Ovary (tissue), 7 donors: ENCODE measurements at regions not wholly inside any gene's neighbourhood (a gene's known extent, or its start where the extent isn't known, plus 50 kb on each side); places are given as distances from the start of the nearest gene placed in this dataset.

Experiments
- DNase-seq, 5 donors: peaks; one replicate each; pipeline ENCODE4 v3.0.0-alpha.2; 2019 to 2020
- H3K27ac ChIP-seq, 2 donors: fragments of 200-600 bp; one replicate each; pipeline versions ENCODE4 v1.5.1 to v1.8.0; 2019 to 2022
- H3K27me3 ChIP-seq: fragments of 200-600 bp; one replicate; pipeline ENCODE4 v1.8.0; 2022
- H3K36me3 ChIP-seq: fragments of 200-600 bp; sonication (generic); one replicate; pipeline ENCODE4 v1.5.1; 2019
- H3K4me1 ChIP-seq: one replicate; pipeline ENCODE4 v1.8.1; 2013; ENCODE audit warnings: mild to moderate bottlenecking, moderate library complexity; ENCODE audit not compliant: insufficient read depth
- H3K4me3 ChIP-seq: fragments of 200-600 bp; sonication (generic); one replicate; pipeline ENCODE4 v1.5.1; 2017
- H3K9me3 ChIP-seq, 2 donors: fragments of 200-600 bp in 1 of 2; sonication (generic) in 1 of 2; one replicate each; pipeline versions ENCODE4 v1.5.1 to v1.8.1; 2013 to 2019; ENCODE audit warnings: mild to moderate bottlenecking in 1 of 2, moderate library complexity in 1 of 2
- EP300 ChIP-seq: sonication (generic); formaldehyde crosslinking; IDR thresholded peaks from one replicate; pipeline ENCODE4 v1.6.1; 2017; ENCODE audit warnings: antibody characterized with exemption
- POLR2A ChIP-seq: fragments of 450-650 bp; IDR thresholded peaks from one replicate; pipeline ENCODE4 v1.6.1; 2017; ENCODE audit warnings: antibody characterized with exemption, mild to moderate bottlenecking, moderate library complexity
- WGBS, 3 donors: extraction: QIAGEN DNeasy Blood & Tissue Kit in 1 of 3; methylation state at CpG; one replicate each; pipeline versions ENCODE4 v1.1.5 to v1.1.7; 2013 to 2017; 5-methylcytosine and 5-hydroxymethylcytosine counted together
- intact Hi-C, 4 donors: fragments of 100-400 bp; cut with DNase I; formaldehyde crosslinking; loops; one replicate each; pipeline versions ENCODE4 v1.11.0 to v1.15.1; 2022 to 2023
- TF ChIP-seq, protein P1 (sequence below), 3 donors: fragments of 450-650 bp in 2 of 3; fragments of 200-600 bp in 1 of 3; IDR thresholded peaks; one replicate each; pipeline versions ENCODE4 v1.5.1 to v1.8.0; 2016 to 2022; ENCODE audit warnings: antibody characterized with exemption in 3 of 3, mild to moderate bottlenecking in 1 of 3
- donor health status: DM: no; HTN: no; CAD: no; lungs with moderate emphysema.
- donor health status: DM: no; HTN: no; CAD: no.
- donor health status: Bipolar disorder and iron deficiency.
- donor health status: DM: no; HTN: no; CAD: no.
- donor health status: DM: yes; HTN: yes; CAD: no.

DNA sequence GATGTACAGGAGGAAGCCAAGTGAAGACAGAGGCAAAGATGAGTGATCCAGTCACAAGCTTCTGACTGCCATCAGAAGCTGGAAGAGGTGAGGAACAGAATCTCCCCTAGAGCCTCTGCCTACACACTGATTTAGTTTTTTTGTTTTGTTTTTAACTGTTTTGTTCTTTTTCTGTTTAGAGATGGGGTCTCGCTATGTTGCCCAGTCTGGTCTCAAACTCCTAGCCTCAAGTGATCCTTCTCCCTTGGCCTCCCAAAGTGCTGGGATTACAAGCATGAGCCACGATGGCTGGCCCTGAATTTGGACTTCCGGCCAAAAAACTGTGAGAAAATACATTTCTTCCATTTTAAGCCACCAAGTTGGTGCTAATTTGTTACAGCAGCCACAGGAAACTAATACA, 204.7 kb upstream of the ZNF608 start:
- Histone ChIP-seq H3K4me3 (no peak overlapping the region), H3K4me1 (no peaks in the 10 kb centered on the region), H3K27me3 (no peaks in the 10 kb centered on the region), H3K27ac (no peak overlapping the region), H3K36me3 (no peaks in the 10 kb centered on the region), H3K9me3 (no peaks in the 10 kb centered on the region)
- TF ChIP-seq POLR2A: no peak
- no peak for TF ChIP-seq EP300
- TF ChIP-seq, protein P1, sequence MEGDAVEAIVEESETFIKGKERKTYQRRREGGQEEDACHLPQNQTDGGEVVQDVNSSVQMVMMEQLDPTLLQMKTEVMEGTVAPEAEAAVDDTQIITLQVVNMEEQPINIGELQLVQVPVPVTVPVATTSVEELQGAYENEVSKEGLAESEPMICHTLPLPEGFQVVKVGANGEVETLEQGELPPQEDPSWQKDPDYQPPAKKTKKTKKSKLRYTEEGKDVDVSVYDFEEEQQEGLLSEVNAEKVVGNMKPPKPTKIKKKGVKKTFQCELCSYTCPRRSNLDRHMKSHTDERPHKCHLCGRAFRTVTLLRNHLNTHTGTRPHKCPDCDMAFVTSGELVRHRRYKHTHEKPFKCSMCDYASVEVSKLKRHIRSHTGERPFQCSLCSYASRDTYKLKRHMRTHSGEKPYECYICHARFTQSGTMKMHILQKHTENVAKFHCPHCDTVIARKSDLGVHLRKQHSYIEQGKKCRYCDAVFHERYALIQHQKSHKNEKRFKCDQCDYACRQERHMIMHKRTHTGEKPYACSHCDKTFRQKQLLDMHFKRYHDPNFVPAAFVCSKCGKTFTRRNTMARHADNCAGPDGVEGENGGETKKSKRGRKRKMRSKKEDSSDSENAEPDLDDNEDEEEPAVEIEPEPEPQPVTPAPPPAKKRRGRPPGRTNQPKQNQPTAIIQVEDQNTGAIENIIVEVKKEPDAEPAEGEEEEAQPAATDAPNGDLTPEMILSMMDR (IDR thresholded peaks at IDR 0.05): no peak
- 95 to 99% (median 96%) methylated on average over 3 of the region's 3 CpGs for WGBS, 3 donors
- no peak for DNase-seq
- intact Hi-C loops: no loop called here

DNA sequence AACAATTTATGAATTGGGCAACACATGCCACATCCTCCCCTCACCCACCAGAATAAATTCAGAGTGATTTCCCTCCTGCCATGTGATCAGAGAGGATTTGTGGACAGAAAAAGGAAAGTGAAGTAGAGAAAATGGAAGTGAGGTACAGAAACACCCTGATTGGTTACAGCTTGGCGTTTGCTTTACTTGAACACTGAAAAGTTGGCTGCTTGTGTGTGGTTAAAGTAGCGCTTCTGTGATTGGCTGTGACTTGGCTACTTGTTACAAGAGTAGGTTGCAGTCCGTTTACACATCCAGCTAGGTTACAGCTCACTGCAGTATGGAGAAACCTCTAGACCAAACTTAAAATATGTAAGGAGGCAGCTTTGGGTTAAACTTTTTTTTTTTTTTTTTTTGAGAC, 205.2 kb upstream of the ZNF608 start:
- no peaks in the 10 kb centered on the region for H3K9me3 ChIP-seq
- intact Hi-C loops: no loop called here
- no peak overlapping the region for H3K4me3 ChIP-seq
- TF ChIP-seq EP300 (no peak), POLR2A (no peak)
- TF ChIP-seq, protein P1 (IDR thresholded peaks at IDR 0.05): no peak
- H3K27me3 ChIP-seq: no peaks in the 10 kb centered on the region
- H3K27ac ChIP-seq: no peak overlapping the region
- no peaks in the 10 kb centered on the region for H3K36me3 ChIP-seq
- DNase-seq: no peak
- WGBS, 3 donors: 83 to 93% (median 89%) methylated on average over 3 of the region's 3 CpGs
- no peaks in the 10 kb centered on the region for H3K4me1 ChIP-seq

DNA sequence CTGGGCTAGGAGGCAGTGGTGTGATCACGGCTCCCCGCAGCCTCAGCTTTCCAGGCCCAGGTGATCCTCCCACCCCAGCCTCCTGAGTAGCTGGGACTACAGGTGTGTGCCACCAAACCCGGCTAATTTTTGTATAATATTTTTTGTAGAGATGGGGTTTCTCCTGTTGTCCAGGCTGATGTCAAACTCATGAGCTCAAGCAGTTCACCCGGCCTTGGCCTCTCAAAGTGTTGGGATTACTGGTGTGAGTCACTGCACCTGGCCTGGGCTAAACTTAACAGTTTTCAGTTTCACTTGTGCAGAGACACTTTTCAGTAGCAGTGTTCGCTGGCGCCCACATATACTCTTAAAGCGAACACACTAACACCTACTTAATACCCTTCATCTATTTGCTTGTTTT, 205.6 kb upstream of the ZNF608 start:
- Histone ChIP-seq H3K4me1 (no peaks in the 10 kb centered on the region), H3K9me3 (no peaks in the 10 kb centered on the region), H3K36me3 (no peaks in the 10 kb centered on the region), H3K27me3 (no peaks in the 10 kb centered on the region), H3K4me3 (no peak overlapping the region), H3K27ac (no peak overlapping the region)
- WGBS, 3 donors: 80 to 96% (median 93%) methylated on average over 7 of the region's 7 CpGs
- no peak for DNase-seq
- TF ChIP-seq EP300 (no peak), POLR2A (no peak)
- TF ChIP-seq, protein P1 (IDR thresholded peaks at IDR 0.05): no peak
- intact Hi-C loops: no loop called here

DNA sequence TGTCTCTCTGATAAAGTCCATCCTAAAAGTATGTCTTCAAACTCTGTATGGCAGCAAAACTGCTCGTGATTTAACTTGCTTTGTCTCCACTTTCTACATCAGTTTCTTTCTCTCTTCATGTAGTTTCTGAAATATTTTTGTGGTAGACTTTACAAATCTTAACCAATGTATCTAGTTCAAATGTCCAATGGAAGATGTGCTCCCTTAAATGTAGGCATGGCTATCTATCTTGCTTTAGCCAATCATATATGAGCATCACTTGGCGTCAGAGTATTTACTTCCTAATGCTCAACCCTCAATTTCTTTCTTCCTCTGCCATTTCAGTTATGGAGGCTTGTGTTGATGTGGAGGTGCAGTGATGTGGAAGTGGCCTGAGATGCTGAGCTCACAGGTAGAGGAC, 206.1 kb upstream of the ZNF608 start:
- no peak for TF ChIP-seq EP300
- TF ChIP-seq, protein P1 (IDR thresholded peaks at IDR 0.05): no peak
- no peak for TF ChIP-seq POLR2A
- no peaks in the 10 kb centered on the region for H3K9me3 ChIP-seq
- 84 to 94% (median 87%) methylated on average over 2 of the region's 2 CpGs for WGBS, 3 donors
- intact Hi-C loops: no loop called here
- H3K27ac ChIP-seq: no peak overlapping the region
- no peaks in the 10 kb centered on the region for H3K36me3 ChIP-seq
- no peaks in the 10 kb centered on the region for H3K27me3 ChIP-seq
- H3K4me3 ChIP-seq: no peak overlapping the region
- DNase-seq: no peak
- no peaks in the 10 kb centered on the region for H3K4me1 ChIP-seq

DNA sequence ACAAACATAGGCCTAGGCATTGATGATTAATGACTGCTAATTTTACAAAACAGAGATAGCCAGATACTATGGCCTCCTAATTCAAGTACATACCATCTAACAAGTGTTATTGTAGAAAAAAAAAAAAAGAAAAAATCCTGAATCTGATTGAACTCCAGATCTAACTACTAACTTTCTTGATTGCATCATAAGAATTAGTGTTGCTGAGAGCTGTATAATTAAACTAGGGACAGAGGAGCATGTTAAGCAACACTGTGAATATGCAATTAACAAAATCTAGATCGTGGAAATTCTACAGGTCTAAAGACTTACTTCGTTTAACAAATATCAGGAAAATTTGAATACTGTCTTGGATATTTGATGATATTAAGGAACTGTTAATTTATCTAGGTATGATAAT, 208.3 kb upstream of the ZNF608 start:
- no peak overlapping the region for H3K27ac ChIP-seq
- H3K4me3 ChIP-seq: no peak overlapping the region
- TF ChIP-seq EP300 (no peak), POLR2A (no peak)
- TF ChIP-seq, protein P1 (IDR thresholded peaks at IDR 0.05): no peak
- H3K27me3 ChIP-seq: no peaks in the 10 kb centered on the region
- intact Hi-C loops: no loop called here
- no peaks in the 10 kb centered on the region for H3K36me3 ChIP-seq
- 95 to 97% (median 96%) methylated on average over 2 of the region's 2 CpGs for WGBS, 3 donors
- no peaks in the 10 kb centered on the region for H3K4me1 ChIP-seq
- no peak for DNase-seq
- no peaks in the 10 kb centered on the region for H3K9me3 ChIP-seq
